HG03342 (cell line): ENCODE measurements at regions not wholly inside any gene's neighbourhood (a gene's known extent, or its start where the extent isn't known, plus 50 kb on each side); places are given as distances from the start of the nearest gene placed in this dataset.
"Not testable (repeated sequence)": the region's sequence is repeated elsewhere in the genome, so short reads cannot be mapped to it uniquely, and the experiment has no call there.

Experiments used
- ATAC-seq: cut with Tn5 transposase; IDR thresholded peaks from one replicate; pipeline ENCODE4 v1.9.1; 2021; ENCODE audit warnings: mild to moderate bottlenecking, moderate library complexity; ENCODE audit not compliant: unreplicated experiment

DNA sequence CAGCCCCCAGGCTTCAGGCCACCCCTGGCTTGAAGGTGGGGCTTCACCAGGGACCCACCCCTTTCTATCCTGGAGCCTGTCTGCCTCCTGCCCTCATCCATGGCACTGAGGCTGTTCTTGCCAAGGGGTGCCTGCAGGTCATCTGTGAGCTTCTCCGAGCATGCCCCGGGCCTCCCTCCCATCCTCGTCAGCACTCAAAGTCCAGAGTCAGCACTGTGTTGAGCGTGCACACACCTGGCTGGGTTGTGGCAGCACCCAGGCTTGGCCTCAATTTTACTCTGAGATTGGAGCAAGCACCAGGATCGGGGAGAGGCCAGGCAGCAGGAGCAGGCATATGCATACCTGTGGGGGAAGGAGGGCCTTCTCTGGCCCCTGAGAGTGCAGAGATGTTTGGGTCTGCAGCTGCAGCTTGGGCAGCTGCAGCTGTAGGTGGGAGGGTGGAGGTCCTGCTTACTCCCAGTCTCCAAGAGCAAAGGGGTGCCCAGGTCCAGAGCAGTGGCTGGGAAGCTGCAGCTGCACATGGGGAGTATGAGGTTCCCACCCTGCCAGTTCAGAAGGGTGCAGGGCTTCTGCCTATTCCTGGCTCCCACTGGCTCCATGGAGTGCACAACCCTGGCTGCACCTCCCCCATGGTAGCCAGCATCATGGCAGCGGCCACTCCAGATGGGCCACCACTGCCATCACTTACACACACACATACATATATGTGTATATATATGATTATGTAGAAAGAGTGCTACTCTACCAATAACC, 488.7 kb downstream of the JRKL start:
- no peak for ATAC-seq

GRCh38 chr11:96882622-96883021, 492.8 kb downstream of the JRKL start:
- ATAC-seq: not testable (repeated sequence)

DNA sequence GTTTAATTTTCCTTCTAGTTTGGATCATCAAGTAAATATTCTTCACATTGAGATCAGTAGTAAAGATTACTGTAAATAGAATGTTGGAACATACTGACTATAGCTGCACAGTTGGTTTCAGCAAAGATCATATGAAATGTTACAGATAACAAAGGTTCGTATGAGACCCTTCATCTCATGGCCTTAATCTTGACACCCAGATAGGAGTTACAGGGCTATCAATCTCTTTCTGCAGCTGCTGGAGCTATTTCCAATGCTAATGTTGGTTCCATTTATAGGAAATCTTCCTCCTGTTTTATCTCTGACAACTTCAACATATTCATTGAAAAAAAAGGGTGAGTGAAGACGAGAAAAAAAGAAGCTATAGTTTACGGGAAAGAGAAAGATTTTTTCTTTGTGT, 495.6 kb downstream of the JRKL start:
- no peak for ATAC-seq

DNA sequence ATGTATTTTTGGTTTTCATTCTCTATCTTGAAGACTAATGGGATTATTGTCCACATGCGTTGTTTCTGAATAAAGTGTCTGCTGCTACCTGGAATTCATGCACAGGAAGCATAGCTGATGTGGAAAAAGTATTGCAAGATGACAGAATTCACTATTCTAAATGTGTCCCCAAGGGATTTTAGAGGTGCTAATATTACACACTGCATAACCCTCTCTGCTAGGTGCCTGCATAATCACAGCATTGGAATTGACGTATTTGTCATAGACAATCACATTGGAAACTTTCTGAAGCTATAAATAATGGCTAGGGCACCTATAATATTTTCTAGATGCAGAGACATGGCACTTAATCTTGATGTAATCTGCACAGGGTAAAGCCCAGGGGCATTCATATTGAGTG, 496.1 kb downstream of the JRKL start:
- ATAC-seq: no peak

DNA sequence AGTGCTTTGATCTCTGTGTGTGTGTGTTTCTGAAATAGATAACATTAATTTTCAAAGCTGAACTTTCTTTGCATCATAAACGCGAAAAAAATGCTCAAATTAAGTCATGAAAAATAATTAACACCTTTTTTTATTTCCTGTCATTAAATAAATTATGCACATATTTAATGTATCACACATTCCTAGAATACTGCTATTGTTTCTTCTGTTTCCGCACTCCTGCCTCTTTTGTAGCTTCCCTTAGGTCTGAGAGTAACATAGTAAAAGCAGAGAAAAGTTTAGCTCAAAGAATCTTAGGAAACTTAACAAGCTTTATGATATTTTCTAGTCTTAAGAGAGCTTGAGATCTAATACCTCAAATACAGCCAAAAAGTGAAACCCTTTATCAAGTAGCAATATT, 504.2 kb downstream of the JRKL start:
- ATAC-seq: no peak

DNA sequence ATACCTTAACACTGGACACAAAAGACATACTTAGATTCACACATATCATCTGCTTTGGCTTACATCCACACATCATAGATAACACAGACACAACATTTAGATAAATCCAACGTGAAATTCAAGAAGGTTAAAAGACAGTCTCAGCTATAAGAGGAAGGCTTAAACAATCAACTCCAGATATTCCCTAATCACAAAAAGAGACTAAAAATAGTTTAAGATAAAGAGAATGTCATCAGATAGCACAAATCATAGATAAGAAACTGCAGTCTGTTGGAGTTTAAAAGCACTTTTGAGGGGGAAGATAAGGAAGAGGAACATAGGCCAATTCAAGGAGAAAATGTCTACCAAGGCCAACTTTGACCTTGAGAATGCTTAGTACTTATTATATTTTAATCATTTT, 504.8 kb downstream of the JRKL start:
- no peak for ATAC-seq

DNA sequence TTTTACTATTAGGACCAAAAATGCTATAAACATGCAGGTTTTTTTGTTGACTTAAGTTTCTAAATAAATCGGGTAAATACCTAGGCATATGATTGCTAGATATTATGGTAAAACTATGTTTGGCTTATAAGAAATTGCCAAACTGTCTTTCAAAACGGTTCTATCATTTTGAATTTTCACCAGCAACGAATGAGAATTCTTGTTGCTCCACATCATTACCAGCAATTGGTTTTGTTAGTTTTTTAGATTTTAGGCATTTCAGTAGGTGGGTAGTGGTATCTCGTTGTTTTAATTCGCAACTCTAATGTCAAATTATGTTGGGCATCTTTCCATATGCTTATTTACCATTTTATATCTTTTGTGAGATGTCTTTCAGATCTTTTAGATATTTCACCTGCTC, 510.2 kb downstream of the JRKL start:
- ATAC-seq: no peak

DNA sequence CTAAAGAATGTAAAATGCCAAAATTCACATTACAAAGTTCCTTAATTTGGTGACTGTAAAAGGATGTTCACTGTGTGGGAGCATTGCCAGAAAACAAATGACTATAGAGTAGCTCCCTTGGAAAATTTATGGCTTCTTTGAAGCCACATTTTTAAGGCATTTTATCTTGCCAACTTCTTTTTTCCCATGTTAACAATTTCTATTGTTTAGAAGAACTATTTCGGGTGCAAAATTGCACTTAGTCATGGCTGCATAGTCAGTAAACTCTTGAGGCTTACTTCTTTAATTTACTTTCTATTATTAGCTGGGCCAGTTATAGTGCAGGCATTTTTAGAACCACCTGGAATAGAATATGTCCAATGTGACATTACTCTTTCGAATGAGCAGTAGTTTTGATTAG, 515.3 kb downstream of the JRKL start:
- no peak for ATAC-seq

GRCh38 chr11:96905663-96906062, 515.9 kb downstream of the JRKL start:
- no peak for ATAC-seq

DNA sequence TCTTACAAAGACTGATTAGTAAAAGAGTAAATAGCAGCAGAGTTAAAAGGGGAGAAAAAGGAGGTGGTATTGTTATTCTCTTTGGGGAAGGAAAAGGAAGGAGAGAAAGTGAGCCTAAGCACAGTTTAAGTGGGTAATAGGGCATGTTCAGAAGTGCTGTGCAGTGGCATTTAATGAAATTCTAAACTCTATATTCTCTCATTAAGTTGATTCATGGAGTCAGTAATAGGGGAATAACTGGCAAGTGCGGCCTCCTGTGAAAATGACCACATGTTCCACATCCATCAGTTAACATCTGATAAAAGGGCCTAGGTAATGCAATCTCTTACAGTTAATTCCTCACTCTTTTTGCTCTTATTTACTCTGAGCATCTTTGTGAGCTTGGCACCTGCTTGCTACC, 516.7 kb downstream of the JRKL start:
- no peak for ATAC-seq

DNA sequence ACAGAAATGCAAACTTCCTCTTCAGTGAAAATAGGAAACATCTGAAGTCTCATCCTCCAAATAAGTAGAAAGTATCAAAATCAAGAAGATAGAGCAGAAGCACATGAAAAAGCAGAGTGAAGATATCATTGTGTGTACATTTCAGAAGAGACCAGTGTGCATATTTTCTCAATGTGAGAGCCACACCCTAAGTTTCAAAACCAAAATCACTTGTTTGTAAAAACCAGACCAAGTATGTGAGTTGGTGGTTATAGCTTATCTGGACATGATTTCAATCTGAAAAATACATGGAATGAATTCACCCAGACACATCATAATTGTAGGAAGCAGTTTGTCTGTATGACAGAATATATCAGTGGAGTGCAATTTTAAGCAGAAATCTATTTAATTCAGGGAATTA, 536.0 kb downstream of the JRKL start:
- ATAC-seq: no peak

DNA sequence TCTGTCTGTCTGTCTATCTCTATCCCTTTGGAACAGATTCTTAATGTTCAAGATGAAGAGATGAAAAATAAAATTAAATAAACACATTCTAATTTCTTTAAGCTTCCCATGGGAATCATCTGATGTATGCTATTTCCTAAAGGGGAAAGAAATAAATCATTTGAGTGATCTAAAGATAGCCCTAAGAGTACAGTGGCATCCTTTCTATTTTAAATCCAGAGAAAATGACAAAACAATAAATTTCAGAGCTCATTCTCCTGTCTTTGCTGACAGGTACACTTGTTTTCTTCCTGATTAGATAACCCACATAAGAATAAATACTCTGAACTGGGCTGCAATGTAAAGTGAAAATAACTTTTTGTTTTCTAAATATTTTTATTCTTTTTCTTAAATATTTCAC, 550.4 kb downstream of the JRKL start:
- no peak for ATAC-seq

DNA sequence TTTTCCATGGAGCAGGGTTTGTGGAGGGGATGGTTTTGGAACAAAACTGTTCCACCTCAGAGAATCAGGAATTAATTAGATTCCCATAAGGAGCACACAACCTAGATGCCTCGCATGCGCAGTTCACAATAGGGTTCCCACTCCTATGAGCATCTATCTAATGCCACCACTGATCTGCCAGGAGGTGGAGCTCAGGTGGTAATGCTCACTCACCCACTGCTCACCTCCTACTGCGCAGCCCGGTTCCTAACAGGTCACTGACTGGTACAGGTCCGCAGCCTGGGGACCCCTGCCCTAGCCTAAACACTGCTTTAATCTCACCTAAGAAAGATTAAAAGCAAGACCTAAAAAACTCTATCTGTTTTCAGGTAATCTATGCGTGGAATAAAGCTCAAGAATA, 553.0 kb downstream of the JRKL start:
- ATAC-seq: no peak

DNA sequence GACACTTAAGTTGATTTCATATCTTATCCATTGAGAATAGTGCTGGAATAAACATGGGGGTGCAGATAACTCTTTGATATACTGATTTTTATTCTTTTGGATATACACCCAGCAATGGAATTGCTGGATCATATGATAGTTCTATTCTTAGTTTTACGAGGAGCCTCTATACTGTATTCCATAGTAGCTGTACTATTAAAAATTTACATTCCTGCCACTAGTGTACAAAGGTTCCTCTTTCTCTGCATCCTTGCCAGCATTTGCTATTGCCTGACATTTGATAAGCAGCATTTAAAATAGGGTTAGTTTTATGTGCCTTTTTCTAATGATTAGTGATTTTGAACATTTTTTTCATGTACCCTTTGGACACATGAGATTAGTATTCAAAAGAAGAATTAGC, 554.2 kb downstream of the JRKL start:
- ATAC-seq: no peak

- no peak for ATAC-seq
These were observed 558.3 kb downstream of the JRKL start for GRCh38 chr11:96948066-96948465.

GRCh38 chr11:96949464-96949863, 559.7 kb downstream of the JRKL start:
- ATAC-seq: no peak

GRCh38 chr11:96954587-96955242, 564.9 kb downstream of the JRKL start:
- ATAC-seq: no peak

GRCh38 chr11:96960476-96960875, 570.7 kb downstream of the JRKL start:
- ATAC-seq: no peak

GRCh38 chr11:96960926-96961325, 571.1 kb downstream of the JRKL start:
- ATAC-seq: no peak

GRCh38 chr11:96961931-96962330, 572.1 kb downstream of the JRKL start:
- no peak for ATAC-seq

DNA sequence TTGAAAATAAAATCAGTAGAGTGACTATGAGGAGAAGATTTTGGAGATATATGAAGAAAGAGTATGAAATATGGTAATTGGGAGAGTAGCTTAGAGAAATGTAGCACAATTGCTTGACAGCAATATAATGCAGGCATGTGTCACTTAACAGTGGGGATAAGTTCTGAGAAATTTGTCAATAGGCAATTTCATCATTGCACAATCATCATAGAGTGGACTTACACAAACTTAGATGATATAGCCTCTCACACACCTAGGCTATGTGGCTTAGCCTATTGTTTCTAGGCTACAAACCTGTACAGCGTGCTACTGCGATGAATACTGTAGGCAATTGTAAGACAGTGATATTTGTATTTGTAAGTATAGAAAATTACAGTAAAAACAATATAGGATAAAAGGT, 573.6 kb downstream of the JRKL start:
- no peak for ATAC-seq

GRCh38 chr11:96964661-96965060, 574.8 kb downstream of the JRKL start:
- ATAC-seq: no peak

GRCh38 chr11:96967616-96968015, 577.8 kb downstream of the JRKL start:
- ATAC-seq: no peak
